ENCODE measurements at regions not wholly inside any gene's neighbourhood (a gene's known extent, or its start where the extent isn't known, plus 50 kb on each side); places are given as distances from the start of the nearest gene placed in this dataset.

GRCh38 chr19:27777726-27778125 is 1435.2 kb downstream of the UQCRFS1 start:
- DNase-seq (ENCODE audit: low spot score) = peak; percentile 14

GRCh38 chr19:27777242-27777641 is 1435.7 kb downstream of the UQCRFS1 start:
- no peak for DNase-seq (ENCODE audit: low spot score)

- DNase-seq (ENCODE audit: low spot score) = no peak
These were observed 1436.4 kb downstream of the UQCRFS1 start for GRCh38 chr19:27776524-27776923.

- no peak for DNase-seq (ENCODE audit: low spot score)
These were observed 1436.9 kb downstream of the UQCRFS1 start for GRCh38 chr19:27776020-27776419.

GRCh38 chr19:27775395-27775794 is 1437.6 kb downstream of the UQCRFS1 start:
- no peak for DNase-seq (ENCODE audit: low spot score)

GRCh38 chr19:27774827-27775226 is 1438.1 kb downstream of the UQCRFS1 start:
- peak; percentile 31 for DNase-seq (ENCODE audit: low spot score)

- DNase-seq (ENCODE audit: low spot score) = no peak
These were observed 1438.6 kb downstream of the UQCRFS1 start for GRCh38 chr19:27774337-27774736.

- no peak for DNase-seq (ENCODE audit: low spot score)
These were observed 1439.4 kb downstream of the UQCRFS1 start for GRCh38 chr19:27773318-27774094.

- DNase-seq (ENCODE audit: low spot score) = no peak
These were observed 1440.9 kb downstream of the UQCRFS1 start for GRCh38 chr19:27772059-27772458.

GRCh38 chr19:27770095-27770494 is 1442.9 kb downstream of the UQCRFS1 start:
- no peak for DNase-seq (ENCODE audit: low spot score)

GRCh38 chr19:27767234-27767633 is 1445.7 kb downstream of the UQCRFS1 start:
- DNase-seq (ENCODE audit: low spot score) = no peak

GRCh38 chr19:27765912-27766725 is 1446.8 kb downstream of the UQCRFS1 start:
- DNase-seq (ENCODE audit: low spot score) = no peak

GRCh38 chr19:27765397-27765796 is 1447.6 kb downstream of the UQCRFS1 start:
- no peak for DNase-seq (ENCODE audit: low spot score)

GRCh38 chr19:27764186-27764804 is 1448.7 kb downstream of the UQCRFS1 start:
- no peak for DNase-seq (ENCODE audit: low spot score)

GRCh38 chr19:27762933-27763332 is 1450.0 kb downstream of the UQCRFS1 start:
- no peak for DNase-seq (ENCODE audit: low spot score)

- DNase-seq (ENCODE audit: low spot score) = no peak
These were observed 1453.1 kb downstream of the UQCRFS1 start for GRCh38 chr19:27759896-27760295.

- DNase-seq (ENCODE audit: low spot score) = no peak
These were observed 1454.1 kb downstream of the UQCRFS1 start for GRCh38 chr19:27758626-27759505.

- DNase-seq (ENCODE audit: low spot score) = no peak
These were observed 1458.3 kb downstream of the UQCRFS1 start for GRCh38 chr19:27754700-27755099.

GRCh38 chr19:27753622-27754021 is 1459.3 kb downstream of the UQCRFS1 start:
- no peak for DNase-seq (ENCODE audit: low spot score)

GRCh38 chr19:27752530-27753184 is 1460.3 kb downstream of the UQCRFS1 start:
- DNase-seq (ENCODE audit: low spot score) = no peak

GRCh38 chr19:27751044-27751391 is 1461.9 kb downstream of the UQCRFS1 start:
- no peak for DNase-seq (ENCODE audit: low spot score)

Data from iPS-NIHi11 (cell line).